ENCODE measurements at regions not wholly inside any gene's neighbourhood (a gene's known extent, or its start where the extent isn't known, plus 50 kb on each side); places are given as distances from the start of the nearest gene placed in this dataset.

DNA sequence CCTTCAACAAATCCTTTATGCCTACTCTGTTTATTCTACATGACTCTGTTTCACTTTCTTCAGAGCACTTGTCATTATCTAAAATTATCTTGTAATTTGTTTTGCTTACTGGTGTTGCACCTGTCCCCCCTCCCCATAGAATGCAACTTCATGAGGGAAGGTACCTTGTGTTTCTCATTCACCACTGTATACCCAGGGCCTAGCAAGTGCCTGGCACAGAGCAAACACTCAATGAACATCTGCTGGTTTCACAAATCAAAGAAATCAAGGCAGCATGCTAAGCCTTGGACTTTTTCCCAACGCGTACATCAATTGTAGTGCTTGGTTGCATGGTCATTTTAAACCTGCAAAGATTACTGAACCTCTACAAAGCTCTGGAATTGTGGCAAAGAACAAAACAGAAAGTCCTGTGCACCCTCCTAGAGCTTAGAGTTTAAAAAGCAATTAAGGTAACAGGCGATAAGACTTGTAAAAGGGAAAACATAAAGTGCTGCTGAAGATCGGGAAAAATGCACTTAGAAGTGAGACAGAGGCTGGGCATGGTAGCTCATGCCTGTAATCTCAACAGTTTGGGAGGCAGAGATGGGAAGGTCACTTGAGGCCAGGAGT lies 479.1 kb downstream of the MED13L start:
- Histone ChIP-seq H3K4me1 (ENCODE audit: control insufficient read depth, extremely low read depth, insufficient read depth, low read length) (no peaks in the 10 kb centered on the region), H3K27me3 (ENCODE audit: control insufficient read depth in 2 of 2, insufficient read depth in 2 of 2, low read length in 2 of 2) (no peaks in the 10 kb centered on the region), H4K20me1 (replicated peaks; ENCODE audit: control insufficient read depth, extremely low read depth, insufficient read depth, low read length) (no peaks in the 10 kb centered on the region), H2AFZ (ENCODE audit: low read depth, low read length) (no peak overlapping the region), H3K9ac (replicated peaks; ENCODE audit: extremely low read depth, insufficient read depth, low read length) (no peak overlapping the region), H3K4me3 (replicated peaks in 1 of 3; ENCODE audit: insufficient read depth in 1 of 3, low read depth in 1 of 3, low read length in 3 of 3) (no peak overlapping the region), H3K4me2 (ENCODE audit: insufficient read depth, low read length) (no peak overlapping the region), H3K9me1 (replicated peaks; ENCODE audit: control insufficient read depth, extremely low read depth, insufficient read depth, low read length) (no peaks in the 10 kb centered on the region), H3K9me3 (replicated peaks; ENCODE audit: control insufficient read depth, insufficient read depth, low read length) (peaks cover 5% of the 10 kb centered on the region), H3K36me3 (ENCODE audit: control insufficient read depth in 2 of 2, extremely low read depth in 1 of 2, insufficient read depth in 2 of 2, low read length in 2 of 2) (no peaks in the 10 kb centered on the region), H3K27ac (ENCODE audit: insufficient read depth, low read depth, low read length) (no peak overlapping the region), H3K79me2 (ENCODE audit: control insufficient read depth, insufficient read depth, low read length) (no peaks in the 10 kb centered on the region)
- CTCF ChIA-PET = no interaction called here
- no peak for DNase-seq (ENCODE audit: low read depth, low spot score)
- TF ChIP-seq, protein P1, sequence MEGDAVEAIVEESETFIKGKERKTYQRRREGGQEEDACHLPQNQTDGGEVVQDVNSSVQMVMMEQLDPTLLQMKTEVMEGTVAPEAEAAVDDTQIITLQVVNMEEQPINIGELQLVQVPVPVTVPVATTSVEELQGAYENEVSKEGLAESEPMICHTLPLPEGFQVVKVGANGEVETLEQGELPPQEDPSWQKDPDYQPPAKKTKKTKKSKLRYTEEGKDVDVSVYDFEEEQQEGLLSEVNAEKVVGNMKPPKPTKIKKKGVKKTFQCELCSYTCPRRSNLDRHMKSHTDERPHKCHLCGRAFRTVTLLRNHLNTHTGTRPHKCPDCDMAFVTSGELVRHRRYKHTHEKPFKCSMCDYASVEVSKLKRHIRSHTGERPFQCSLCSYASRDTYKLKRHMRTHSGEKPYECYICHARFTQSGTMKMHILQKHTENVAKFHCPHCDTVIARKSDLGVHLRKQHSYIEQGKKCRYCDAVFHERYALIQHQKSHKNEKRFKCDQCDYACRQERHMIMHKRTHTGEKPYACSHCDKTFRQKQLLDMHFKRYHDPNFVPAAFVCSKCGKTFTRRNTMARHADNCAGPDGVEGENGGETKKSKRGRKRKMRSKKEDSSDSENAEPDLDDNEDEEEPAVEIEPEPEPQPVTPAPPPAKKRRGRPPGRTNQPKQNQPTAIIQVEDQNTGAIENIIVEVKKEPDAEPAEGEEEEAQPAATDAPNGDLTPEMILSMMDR (IDR thresholded peaks at IDR 0.05; ENCODE audit: extremely low read depth in 1 of 2, insufficient read depth in 1 of 2, low read depth in 1 of 2, low read length in 2 of 2) = no peak
- intact Hi-C loops (cut with micrococcal nuclease) = no loop called here
- POLR2A ChIA-PET = no interaction called here
- FAIRE-seq = no peak
- BruUV-seq (replicated peaks) = no TSS peak
- dilution Hi-C loops (cut with MboI; ENCODE audit: extremely low pct_ligation_motif_present, low sequenced_read_pairs) = no loop called here

DNA sequence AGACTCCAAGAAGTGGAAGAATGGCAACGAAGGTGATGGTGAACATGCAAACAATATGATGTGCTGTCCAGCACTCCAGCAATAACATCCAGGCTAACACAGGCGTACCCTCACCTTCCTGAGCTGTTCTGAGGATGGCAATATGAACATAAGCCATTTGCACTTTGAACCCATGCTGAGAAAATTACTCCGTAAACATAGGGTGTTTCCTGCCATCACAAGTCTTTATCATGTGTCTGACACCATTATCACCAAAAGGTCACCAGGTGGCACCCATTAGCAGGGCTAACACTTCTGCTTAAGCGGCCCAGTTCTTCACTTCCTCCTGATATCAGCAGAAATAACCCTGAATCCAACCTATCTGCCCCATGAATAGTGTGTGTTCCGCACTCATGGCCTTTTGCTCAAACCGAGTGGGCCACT lies 482.8 kb downstream of the MED13L start:
- BruUV-seq (replicated peaks) = no TSS peak
- DNase-seq (ENCODE audit: low read depth, low spot score) = no peak
- POLR2A ChIA-PET = no interaction called here

More for the DNA sequence above, 482.8 kb downstream of the MED13L start:
- Histone ChIP-seq H3K36me3 (ENCODE audit: control insufficient read depth in 2 of 2, extremely low read depth in 1 of 2, insufficient read depth in 2 of 2, low read length in 2 of 2) (no peaks in the 10 kb centered on the region), H3K27me3 (ENCODE audit: control insufficient read depth in 2 of 2, insufficient read depth in 2 of 2, low read length in 2 of 2) (no peaks in the 10 kb centered on the region), H3K9me1 (replicated peaks; ENCODE audit: control insufficient read depth, extremely low read depth, insufficient read depth, low read length) (no peaks in the 10 kb centered on the region), H3K4me3 (replicated peaks in 1 of 3; ENCODE audit: insufficient read depth in 1 of 3, low read depth in 1 of 3, low read length in 3 of 3) (no peak overlapping the region), H3K9me3 (replicated peaks; ENCODE audit: control insufficient read depth, insufficient read depth, low read length) (peaks cover 5% of the 10 kb centered on the region), H3K79me2 (ENCODE audit: control insufficient read depth, insufficient read depth, low read length) (no peaks in the 10 kb centered on the region), H2AFZ (ENCODE audit: low read depth, low read length) (no peak overlapping the region), H3K27ac (ENCODE audit: insufficient read depth, low read depth, low read length) (no peak overlapping the region), H3K9ac (replicated peaks; ENCODE audit: extremely low read depth, insufficient read depth, low read length) (no peak overlapping the region), H3K4me2 (ENCODE audit: insufficient read depth, low read length) (no peak overlapping the region), H3K4me1 (ENCODE audit: control insufficient read depth, extremely low read depth, insufficient read depth, low read length) (no peaks in the 10 kb centered on the region), H4K20me1 (replicated peaks; ENCODE audit: control insufficient read depth, extremely low read depth, insufficient read depth, low read length) (no peaks in the 10 kb centered on the region)
- no peak for FAIRE-seq
- dilution Hi-C loops (cut with MboI; ENCODE audit: extremely low pct_ligation_motif_present, low sequenced_read_pairs) (no loop called here), intact Hi-C loops (cut with micrococcal nuclease) (no loop called here)
- CTCF ChIA-PET = no interaction called here
- TF ChIP-seq FOS (IDR thresholded peaks at IDR 0.05; ENCODE audit: borderline replicate concordance, insufficient read depth, low read length) (no peak), MYC (IDR thresholded peaks at IDR 0.05; ENCODE audit: low read depth, low read length) (no peak), POLR2A (IDR thresholded peaks at IDR 0.05; ENCODE audit: low read depth, low read length) (no peak), EZH2 (IDR thresholded peaks at IDR 0.05; ENCODE audit: borderline replicate concordance, low read depth, low read length, severe bottlenecking) (no peak), POLR2AphosphoS5 (IDR thresholded peaks at IDR 0.05; ENCODE audit: insufficient read depth, low read depth, low read length) (no peak), GATA2 (IDR thresholded peaks at IDR 0.05; ENCODE audit: insufficient read depth, insufficient read length, low read depth, low read length) (no peak), JUN (IDR thresholded peaks at IDR 0.05; ENCODE audit: borderline replicate concordance, insufficient read depth, insufficient read length, low read depth) (no peak)
- TF ChIP-seq, protein P2, sequence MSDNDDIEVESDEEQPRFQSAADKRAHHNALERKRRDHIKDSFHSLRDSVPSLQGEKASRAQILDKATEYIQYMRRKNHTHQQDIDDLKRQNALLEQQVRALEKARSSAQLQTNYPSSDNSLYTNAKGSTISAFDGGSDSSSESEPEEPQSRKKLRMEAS (IDR thresholded peaks at IDR 0.05; ENCODE audit: insufficient read depth, insufficient read length) = no peak
- TF ChIP-seq, protein P1 (IDR thresholded peaks at IDR 0.05; ENCODE audit: extremely low read depth in 1 of 2, insufficient read depth in 1 of 2, low read depth in 1 of 2, low read length in 2 of 2) = no peak

Data from endothelial cell of umbilical vein (primary cell).